ENCODE measurements at regions not wholly inside any gene's neighbourhood (a gene's known extent, or its start where the extent isn't known, plus 50 kb on each side); places are given as distances from the start of the nearest gene placed in this dataset.
A peak's percentile ranks its signal among the peaks of the same experiment; 100 is the strongest.
"Not testable (repeated sequence)": the region's sequence is repeated elsewhere in the genome, so short reads cannot be mapped to it uniquely, and the experiment has no call there.

DNA sequence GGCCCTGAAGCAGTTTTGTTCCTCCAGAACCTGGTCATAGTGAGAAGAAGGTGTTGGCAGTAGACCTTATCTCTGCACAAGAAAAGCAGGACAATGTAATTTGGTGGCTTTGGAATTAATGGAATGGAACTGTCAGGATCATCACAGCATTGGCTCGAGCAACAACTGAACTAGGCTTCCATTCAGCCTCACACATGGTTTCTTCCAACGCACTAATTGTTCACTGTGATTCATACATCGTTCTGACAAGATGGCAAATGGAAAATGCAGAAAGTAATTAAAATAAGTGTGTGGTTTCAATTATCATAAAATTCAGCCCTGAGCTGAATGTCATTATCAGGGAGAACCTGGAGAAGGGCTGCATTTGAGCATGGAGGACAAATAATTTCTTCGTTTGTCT, 80.6 kb downstream of the MFSD1 start:
- DNase-seq (ENCODE audit: low read depth in 2 of 2): no peak

DNA sequence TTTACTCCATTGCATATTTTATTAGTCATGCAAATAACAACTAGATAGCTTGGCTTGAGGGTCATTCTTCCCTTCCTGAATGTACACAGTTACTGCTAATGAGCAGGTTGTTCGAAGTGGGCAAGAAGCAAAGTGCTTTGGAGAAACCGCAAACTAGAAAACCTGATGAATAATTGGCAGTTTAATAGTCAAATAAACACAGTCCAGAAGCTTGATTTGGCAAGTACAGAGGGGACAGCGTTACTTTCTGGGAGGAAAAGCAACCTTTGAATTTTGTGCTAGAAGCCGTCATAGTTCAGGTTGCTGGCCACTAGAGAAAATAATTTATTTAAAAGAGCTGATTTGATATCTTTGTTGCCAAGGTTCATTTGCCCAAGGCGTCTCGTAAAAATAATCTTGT, 94.9 kb downstream of the MFSD1 start:
- no peak for DNase-seq (ENCODE audit: low read depth in 2 of 2)

DNA sequence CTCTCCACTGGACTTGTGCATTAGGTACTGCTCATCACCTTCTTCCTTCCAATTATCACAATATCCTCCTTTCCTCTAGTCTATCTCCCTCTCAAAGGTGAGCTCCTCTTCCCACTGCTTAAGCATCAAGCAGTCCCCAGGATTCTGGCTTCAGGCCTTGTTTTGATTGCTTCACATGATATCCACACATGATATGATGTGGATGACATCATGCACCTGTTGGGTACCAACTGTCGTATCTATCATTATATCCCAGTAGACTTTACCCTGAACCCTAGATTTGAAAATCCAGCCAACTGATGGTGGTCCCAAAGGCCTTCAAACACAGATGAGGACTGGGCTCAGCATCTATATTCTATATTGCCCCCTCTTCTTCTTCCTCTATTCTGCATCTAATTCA, 104.9 kb downstream of the MFSD1 start:
- no peak for DNase-seq (ENCODE audit: low read depth in 2 of 2)

DNA sequence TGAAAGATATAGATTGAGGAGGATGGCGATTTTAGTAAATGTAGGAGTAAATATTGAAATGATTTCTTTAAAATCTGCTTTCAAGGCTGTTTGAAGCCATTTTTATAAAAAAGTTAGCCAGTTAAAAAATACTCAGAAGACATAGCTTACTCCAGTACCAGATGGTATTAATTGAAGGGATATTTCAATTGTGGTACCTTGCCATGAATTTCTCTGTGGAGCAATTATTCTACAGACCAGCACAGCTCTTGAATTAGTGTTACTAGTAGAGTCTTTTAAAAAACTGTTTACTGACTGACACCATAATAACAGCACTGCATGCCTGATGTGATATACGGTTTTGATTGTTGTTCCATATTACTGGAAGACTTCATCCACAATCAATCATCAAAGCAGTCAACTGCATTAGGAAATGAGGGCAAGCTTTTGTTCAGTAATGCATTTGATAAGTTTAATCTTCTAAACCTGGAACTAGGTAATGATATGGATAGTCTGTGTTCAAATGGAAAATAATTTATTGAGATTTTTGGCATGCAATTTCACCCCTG, 106.4 kb downstream of the MFSD1 start:
- DNase-seq (ENCODE audit: low read depth in 2 of 2): no peak

DNA sequence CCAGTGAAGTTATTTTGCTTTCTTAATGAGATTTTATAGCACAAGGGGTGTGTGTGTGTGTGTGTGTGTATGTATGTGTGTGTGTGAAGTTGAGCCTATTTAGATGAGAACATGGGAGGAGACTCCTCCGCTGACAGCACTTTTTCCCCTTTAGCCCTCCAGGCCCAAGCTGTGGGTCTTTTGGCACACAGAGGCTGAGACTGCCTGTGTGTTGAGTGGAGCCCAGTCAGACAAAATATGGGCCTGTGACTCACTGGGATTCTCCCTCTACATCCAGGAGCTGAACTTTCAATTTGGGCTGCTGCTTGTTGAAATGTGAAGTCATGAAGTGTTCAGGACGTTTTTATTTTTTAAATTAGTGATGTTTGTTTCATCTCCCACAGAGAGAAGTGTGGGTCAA, 108.0 kb downstream of the MFSD1 start:
- DNase-seq (ENCODE audit: low read depth in 2 of 2): no peak

DNA sequence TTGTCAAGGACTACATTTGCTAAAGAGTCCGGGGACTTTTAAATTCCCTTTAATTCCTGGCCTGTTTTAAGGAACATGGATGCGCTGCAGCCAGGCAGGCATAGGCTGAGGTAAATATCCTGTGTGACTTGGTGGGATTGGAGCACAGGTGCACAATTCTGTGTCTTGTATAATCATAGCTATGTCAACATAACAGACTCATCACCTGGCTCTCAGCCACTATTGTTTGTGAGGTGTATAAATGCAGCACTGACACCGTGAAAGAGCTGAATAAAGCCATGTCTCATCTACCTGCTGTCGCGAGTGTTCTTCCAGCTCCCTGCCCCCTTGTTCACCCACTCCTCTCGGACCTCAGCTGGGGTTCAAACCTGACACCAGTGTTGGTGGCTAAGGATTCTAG, 109.7 kb downstream of the MFSD1 start:
- DNase-seq (ENCODE audit: low read depth in 2 of 2): peak in 1 of 2 donors; percentile 20

DNA sequence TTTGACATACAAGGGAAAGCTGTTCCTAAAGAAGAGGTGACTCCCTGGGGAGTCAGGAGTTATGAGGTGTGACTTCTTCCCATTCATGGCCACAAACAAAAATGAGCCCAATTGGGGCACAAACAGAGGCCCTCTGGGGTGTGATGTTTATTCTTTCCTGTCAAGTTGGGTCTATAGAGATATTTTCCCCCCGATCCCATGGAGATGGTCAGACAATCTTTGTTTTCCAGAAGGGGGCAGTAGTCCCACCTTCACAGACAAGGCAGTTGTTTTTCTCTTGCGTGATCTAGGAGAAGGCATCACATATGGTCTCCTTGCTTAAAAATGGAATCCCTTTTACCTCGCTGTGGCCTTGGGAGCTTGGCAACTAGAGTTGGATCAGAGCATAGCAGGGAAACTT, 110.3 kb downstream of the MFSD1 start:
- DNase-seq (ENCODE audit: low read depth in 2 of 2): no peak

DNA sequence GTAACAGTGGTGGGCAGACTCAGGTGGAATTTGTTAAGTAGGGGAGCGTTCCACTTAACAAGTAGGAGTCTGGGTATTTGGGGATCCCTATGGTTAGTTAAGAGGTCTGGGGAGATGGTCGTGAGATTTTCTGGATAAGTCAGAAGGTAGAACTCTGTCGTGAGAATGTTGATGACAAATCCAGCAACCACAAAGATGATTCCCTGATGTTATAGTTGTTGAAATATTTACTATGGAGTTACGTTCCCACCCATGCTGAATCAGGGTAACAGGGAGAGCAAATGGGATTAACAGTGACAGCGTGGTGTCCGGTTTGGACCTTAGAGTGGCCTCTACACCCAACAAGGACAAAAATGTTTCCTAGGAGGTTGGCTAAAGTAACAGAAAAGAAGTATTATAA, 110.8 kb downstream of the MFSD1 start:
- no peak for DNase-seq (ENCODE audit: low read depth in 2 of 2)

DNA sequence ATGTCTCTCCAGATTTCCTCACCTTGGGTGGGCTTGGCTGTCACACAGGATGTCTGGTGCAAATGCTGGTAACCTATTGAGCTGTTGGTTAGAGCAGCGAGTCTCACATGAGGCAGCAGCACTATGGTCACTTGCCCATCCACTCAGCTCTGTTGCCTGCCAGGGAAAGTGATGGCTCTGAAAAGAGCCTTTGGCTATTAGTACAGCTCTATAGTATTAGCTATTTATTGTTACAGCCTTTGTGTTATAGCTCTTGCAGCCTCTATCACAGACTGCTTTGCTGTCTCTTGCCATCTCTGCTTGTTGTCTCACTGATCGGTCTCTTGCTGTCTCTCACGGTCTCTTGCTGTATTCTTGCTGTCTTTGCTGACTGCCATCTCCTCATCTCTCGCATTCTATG, 114.3 kb downstream of the MFSD1 start:
- no peak for DNase-seq (ENCODE audit: low read depth in 2 of 2)

DNA sequence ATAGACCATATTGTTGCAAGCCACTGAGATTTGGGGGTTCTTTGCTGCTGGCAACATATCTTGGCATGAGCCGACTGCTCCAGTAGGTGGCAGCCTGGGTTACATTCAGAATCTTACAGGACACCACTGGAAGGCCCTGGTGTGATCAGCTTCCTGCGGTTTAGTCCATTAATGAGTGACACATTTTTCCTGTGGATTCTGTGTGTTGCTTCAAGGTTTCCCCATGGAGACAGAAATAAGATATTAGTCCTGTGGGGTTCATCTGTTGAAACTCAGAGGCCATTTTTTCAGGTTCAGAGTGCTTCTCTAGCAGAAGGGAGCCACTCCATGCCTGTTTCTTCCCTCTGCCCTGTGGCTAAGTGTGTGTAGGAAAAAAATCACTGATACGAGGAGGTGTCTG, 116.2 kb downstream of the MFSD1 start:
- peak; percentile 10 to 85 for DNase-seq (ENCODE audit: low read depth in 2 of 2)

DNA sequence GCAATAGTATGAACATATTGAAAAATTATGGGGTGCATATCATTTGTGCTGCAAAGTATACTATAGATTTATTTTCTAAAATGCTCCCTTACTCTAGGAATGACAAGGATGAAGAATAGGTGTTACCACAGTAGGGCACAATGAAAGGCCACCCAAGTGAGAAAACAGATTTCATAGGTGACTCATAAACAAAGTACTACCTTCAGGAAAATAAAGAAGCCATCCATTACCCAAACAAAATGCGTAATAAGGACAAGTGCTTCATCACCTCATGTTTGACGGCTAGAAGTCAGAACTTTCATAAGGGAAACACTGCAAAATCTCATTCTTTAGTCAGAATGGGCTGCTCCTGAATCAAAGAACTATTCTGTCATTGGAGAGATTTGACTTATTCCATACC, 116.6 kb downstream of the MFSD1 start:
- no peak for DNase-seq (ENCODE audit: low read depth in 2 of 2)

DNA sequence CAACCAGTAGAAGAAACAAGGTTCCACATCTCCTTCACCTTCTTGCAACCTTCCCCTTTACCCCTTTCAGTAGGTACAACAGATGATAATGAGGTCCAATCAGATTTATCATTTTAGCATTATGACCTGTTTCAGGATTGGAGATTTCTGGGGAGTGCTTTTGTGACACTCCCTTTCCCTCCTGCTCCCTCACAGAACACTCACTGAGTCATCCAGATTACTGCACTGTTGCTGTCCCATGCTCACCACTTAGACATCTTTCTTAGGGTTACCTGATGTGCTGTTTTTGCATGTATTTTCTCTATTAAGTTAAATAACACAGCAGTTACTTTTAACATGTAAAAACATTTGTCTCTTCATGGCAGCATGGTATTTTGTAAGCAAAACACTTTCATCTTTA, 118.5 kb downstream of the MFSD1 start:
- no peak for DNase-seq (ENCODE audit: low read depth in 2 of 2)

DNA sequence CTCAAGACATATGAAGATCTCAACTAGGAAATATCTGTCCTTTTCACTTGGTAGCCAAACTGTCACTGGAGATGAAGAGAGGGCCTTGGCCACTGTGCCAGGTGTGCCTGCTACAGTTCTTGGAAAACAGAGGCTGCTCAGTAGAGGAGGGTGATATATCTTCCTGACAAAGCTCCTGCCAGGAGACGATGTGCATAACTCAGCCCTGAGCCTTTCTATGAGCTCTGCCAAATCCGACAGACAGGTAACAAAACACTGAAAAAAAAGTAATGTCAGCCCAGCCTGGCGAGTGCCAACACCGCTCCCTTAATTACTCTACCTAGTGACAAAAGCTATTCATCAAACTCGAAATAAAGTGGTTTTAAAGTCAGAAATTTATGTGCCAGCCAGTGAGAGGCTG, 123.2 kb downstream of the MFSD1 start:
- no peak for DNase-seq (ENCODE audit: low read depth in 2 of 2)

DNA sequence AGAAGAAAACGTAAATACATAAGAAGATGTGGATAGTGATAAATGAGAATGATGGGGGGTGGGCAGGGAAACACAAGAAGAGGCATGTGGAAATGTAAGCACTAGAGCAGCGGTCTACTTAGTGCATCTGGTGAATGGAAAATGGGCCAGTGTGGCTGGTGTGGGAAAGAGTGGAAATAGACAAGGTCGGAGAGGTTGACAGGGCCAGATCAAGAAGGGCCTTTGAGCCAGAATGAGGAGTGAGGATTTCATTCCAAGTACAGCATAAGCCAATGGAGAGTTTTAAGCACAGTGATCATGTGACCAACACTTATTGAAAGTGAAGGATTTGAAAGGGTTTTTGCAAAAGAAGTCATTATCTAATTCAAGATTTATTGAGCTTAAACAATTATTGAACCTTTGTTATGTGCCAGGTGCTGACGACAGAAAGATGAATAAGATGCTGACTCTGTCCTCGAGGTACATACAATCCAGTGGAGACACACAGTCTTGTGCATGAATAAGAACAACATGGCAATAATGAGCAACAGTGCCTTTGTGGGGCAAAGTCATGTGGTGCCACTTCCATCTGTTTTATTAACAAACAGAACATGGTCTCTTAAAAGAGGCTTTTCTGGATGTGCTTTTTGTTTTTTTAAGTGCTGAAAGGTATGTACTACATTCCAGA, 124.1 kb downstream of the MFSD1 start:
- no peak for DNase-seq (ENCODE audit: low read depth in 2 of 2)

DNA sequence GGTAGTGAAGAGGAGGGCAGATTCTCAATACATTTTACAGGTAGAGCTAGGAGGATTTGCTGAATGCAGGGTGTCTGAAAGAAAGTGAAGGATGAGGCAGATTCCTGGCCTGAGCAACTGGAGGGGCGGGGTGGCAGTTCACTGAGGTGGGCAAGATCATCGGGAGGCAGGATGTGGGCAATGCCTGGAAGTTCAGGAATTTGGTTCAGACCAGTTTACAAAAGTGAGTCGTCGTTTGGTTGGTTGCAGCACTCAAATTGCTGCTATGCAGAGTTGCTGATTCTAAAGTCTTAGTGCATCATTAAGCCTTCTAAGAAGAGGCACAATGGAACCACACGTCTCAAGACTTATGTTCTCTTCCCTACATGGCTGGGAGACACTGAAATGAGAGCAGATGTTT, 134.0 kb downstream of the MFSD1 start:
- no peak for DNase-seq (ENCODE audit: low read depth in 2 of 2)

DNA sequence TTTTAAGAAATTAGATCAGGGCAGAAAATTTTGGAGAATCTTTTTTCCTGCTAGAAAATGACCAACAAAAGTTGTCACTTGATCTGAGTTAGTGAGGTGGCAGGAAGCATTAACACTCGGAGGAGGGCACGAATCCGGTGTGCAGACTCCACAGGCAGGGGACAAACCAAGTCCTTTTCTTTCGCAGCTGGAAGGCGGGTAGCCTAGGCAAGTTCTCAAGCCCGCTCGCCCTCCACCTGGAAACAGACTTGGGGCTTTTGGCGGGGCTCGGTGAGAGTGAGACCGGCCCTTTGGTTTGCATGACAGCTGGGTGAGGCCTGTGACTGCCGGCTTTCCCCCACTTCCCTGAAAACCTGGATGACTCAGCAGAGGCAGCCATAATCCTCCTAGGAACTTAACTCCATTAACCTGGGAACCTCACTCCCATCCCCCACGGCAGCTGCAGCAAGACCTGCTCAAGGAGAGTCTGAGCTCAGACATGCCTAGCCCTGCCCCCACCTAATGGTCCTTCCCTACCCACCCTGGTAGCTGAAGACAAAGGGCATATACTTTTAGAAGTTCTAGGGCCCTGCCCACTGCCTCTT, 134.8 kb downstream of the MFSD1 start:
- DNase-seq (ENCODE audit: low read depth in 2 of 2): no peak

DNA sequence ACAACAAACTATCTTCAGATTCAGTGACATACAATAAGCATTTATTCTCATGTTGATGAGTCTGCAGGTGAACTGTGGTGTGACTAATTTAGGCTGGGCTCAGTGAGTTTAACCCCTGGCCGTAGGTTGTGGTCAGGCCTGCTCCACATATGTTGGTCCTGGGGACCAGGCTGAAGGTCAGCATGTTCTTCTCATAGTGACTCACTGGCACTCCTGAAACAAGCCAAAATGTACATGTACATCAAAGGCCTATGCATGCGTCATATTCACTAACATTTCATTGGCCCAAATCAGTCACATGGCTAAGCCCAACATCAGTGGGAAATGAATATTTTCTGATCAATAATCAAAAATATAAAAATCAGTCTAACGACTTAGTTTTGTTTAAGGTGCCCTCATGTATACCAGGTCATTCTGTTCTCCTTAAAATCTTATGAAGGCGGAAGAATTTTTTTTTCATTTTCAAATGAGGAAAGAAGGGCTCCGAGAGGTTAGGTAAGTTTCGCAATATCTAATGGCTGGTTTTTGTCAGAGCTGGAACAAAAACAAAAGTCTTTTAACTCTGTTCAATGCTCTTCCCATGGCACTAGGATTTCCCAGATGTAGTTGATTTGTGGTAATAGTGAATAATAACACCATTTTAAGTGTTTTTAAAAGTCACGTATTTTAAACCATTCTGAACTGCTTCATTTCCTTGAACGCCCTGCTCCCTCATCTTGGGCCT, 148.5 kb downstream of the MFSD1 start:
- no peak for DNase-seq (ENCODE audit: low read depth in 2 of 2)

DNA sequence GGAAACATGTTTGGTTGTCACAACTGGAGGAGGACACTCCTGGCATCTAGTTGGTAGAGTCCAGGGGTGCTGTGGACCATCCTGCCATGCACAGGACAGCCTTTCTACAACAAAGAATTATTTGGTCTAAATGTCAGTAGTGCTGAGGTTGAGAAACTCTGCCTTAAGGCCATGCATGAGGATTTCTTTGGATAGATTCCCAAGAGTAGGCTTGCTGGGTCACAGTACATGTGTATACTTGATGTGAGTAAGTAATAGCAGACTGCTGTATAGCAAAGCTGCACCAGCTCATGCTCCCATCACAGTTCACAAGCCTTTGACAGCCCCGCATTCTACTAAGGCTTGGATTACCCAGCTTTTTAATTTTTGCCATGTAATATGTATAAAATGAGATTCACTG, 151.3 kb downstream of the MFSD1 start:
- DNase-seq (ENCODE audit: low read depth in 2 of 2): no peak

DNA sequence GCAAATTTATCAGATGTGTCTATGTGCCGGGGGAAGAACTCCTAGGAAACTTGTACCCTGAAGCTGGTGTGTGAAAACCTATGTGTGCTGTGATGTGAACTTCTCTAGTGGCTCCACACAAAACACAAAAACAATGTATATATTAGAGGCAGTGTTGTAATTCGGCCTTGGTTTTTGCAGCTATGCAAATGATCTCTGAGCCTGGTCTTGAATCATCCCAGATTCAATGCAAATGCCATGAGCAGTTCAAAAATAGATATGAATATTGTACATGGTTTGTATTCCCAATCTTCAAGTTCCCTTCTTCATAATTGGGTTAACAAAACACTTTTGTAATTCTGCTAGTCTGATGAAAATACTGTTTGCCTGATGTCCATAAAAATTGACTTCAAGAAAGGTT, 152.6 kb downstream of the MFSD1 start:
- no peak for DNase-seq (ENCODE audit: low read depth in 2 of 2)

DNA sequence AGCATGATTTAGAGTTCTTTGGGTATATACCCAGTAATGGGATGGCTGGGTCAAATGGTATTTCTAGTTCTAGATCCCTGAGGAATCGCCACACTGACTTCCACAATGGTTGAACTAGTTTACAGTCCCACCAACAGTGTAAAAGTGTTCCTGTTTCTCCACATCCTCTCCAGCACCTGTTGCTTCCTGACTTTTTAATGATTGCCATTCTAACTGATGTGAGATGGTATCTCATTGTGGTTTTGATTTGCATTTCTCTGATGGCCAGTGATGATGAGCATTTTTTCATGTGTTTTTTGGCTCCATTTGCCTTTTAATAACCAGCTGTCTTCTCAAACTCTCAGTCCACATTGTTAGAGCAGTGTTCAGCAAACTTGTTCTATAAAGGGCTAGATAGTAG, 155.9 kb downstream of the MFSD1 start:
- DNase-seq (ENCODE audit: low read depth in 2 of 2): not testable (repeated sequence)

DNA sequence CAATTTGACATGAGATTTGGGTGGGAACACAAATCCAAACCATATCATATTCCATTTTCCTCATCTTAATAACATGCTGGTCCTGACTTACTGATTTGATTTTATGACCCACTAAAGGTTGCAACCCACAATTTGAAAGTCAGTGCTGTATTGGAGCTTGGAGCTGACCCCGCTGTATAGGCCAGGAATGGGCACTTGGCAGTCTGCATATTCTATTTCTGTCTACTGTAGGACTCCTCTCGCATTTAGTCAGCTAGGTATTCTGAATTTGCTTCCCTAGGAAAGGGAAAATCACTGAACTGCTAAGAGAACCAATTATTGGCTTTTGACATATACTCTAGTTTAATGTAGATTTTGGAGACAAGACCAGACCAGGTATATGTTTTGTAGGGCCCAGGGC, 157.0 kb downstream of the MFSD1 start:
- DNase-seq (ENCODE audit: low read depth in 2 of 2): no peak

DNA sequence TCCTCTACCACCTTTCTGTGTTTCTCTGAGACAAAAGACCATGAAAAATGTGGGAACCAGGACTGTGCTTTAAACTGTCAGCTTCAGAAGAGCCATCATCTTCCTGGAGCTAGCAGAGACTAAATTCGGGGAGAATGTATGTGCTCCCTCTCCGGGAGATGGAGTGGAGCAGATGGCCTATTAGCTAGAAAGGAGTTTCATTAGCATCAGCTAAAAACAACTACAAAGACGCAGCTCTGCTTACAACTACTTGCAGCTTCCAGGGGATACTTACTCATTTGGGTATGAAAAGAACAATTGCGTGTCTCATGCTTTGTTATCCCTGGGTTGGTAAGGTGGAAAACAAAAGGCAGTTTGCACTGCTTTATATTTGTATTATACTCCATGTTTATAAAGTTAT, 159.6 kb downstream of the MFSD1 start:
- DNase-seq (ENCODE audit: low read depth in 2 of 2): no peak

DNA sequence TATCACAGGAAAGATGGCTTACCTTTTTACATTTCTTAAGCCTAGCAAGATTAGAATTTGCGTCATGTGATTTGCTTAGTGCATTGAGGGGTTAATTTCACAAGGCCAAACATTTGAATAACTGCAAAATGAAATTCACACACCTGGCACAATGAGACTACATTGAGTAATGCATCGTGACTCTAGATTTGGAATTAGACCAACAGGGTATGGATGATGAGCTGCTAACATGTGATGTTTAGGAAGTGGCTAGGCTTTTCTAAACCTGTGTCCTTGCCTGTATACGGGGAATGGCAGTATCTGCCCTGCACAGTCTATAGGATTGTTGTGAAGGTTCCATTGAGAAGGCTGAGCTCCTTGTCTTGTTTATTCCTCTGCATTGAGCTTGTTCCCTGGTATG, 160.1 kb downstream of the MFSD1 start:
- DNase-seq (ENCODE audit: low read depth in 2 of 2): no peak
